ENCODE measurements at regions not wholly inside any gene's neighbourhood (a gene's known extent, or its start where the extent isn't known, plus 50 kb on each side); places are given as distances from the start of the nearest gene placed in this dataset.
A peak's percentile ranks its signal among the peaks of the same experiment; 100 is the strongest.
"Not testable (repeated sequence)": the region's sequence is repeated elsewhere in the genome, so short reads cannot be mapped to it uniquely, and the experiment has no call there.

GRCh38 chr10:87603196-87603595, 56.5 kb upstream of the PAPSS2 start:
- no peak for DNase-seq
- intact Hi-C loops (cut with DNase I), result no loop called here
- no peak for ATAC-seq

GRCh38 chr10:87603769-87604168, 55.9 kb upstream of the PAPSS2 start:
- DNase-seq (no peak), ATAC-seq (no peak)
- intact Hi-C loops (cut with DNase I), result no loop called here

GRCh38 chr10:87605628-87606251, 53.9 kb upstream of the PAPSS2 start:
- intact Hi-C loops (cut with DNase I), result no loop called here
- DNase-seq, result no peak
- no peak for ATAC-seq

- intact Hi-C loops (cut with DNase I), result no loop called here
- DNase-seq, result no peak
- peak in 1 of 2 donors; percentile 38 for ATAC-seq
These were observed 50.9 kb upstream of the PAPSS2 start for GRCh38 chr10:87608756-87609155.

GRCh38 chr10:87609563-87609962, 50.1 kb upstream of the PAPSS2 start:
- intact Hi-C loops (cut with DNase I); ATAC-seq: not testable (repeated sequence)

More at GRCh38 chr10:87609563-87609962, 50.1 kb upstream of the PAPSS2 start:
- not testable (repeated sequence) for DNase-seq

Measured in left cardiac atrium (tissue), 4 donors.